ENCODE measurements at regions not wholly inside any gene's neighbourhood (a gene's known extent, or its start where the extent isn't known, plus 50 kb on each side); places are given as distances from the start of the nearest gene placed in this dataset.
"Not testable (repeated sequence)": the region's sequence is repeated elsewhere in the genome, so short reads cannot be mapped to it uniquely, and the experiment has no call there.

- H3K4me3 ChIP-seq = no peak overlapping the region
- intact Hi-C loops (cut with DNase I) = no loop called here
- no peak for TF ChIP-seq POLR2A (IDR thresholded peaks at IDR 0.05)
- TF ChIP-seq CTCF (IDR thresholded peaks at IDR 0.05) = peak; percentile 45 to 83 (median 67)
- no peak for DNase-seq
- H3K27me3 ChIP-seq = no peaks in the 10 kb centered on the region
- peaks cover 0 to 27% (median 7%) of the 10 kb centered on the region in 3 donors for H3K4me1 ChIP-seq
- no peak overlapping the region for H3K27ac ChIP-seq
- H3K9me3 ChIP-seq = peaks cover 0 to 17% (median 13%) of the 10 kb centered on the region in 3 donors
- WGBS, 2 donors = 52 to 57% methylated on average over 8 of the region's 8 CpGs
- no peaks in the 10 kb centered on the region for H3K36me3 ChIP-seq
Measured at GRCh38 chr12:14238221-14238792, 127.2 kb upstream of the ATF7IP start.

- intact Hi-C loops (cut with DNase I) = no loop called here
- peaks cover 0 to 24% (median 20%) of the 10 kb centered on the region in 3 donors for H3K9me3 ChIP-seq
- no peak for DNase-seq
- H3K36me3 ChIP-seq = no peaks in the 10 kb centered on the region
- H3K27me3 ChIP-seq = no peaks in the 10 kb centered on the region
- H3K27ac ChIP-seq = peak overlapping the region; percentile 36 to 79 (median 74)
- peak overlapping the region in 3 of 4 donors; percentile 1 to 39 (median 5) for H3K4me3 ChIP-seq
- 59 to 61% methylated on average over 11 to 13 of the region's 13 CpGs for WGBS, 2 donors
- peak in 1 of 6 experiments; percentile 31 for TF ChIP-seq CTCF (IDR thresholded peaks at IDR 0.05)
- peak in 1 of 4 donors; percentile 9 for TF ChIP-seq POLR2A (IDR thresholded peaks at IDR 0.05)
- H3K4me1 ChIP-seq = peaks cover 0 to 37% (median 7%) of the 10 kb centered on the region in 3 donors
Measured at GRCh38 chr12:14239350-14239934, 126.0 kb upstream of the ATF7IP start.

- H3K4me3 ChIP-seq = peak overlapping the region in 3 of 4 donors; percentile 1 to 39 (median 5)
- no peak for TF ChIP-seq POLR2A (IDR thresholded peaks at IDR 0.05)
- TF ChIP-seq CTCF (IDR thresholded peaks at IDR 0.05) = no peak
- WGBS, 2 donors = 23 to 47% methylated on average over 11 of the region's 11 CpGs
- no peaks in the 10 kb centered on the region for H3K27me3 ChIP-seq
- H3K9me3 ChIP-seq = peaks cover 0 to 24% (median 20%) of the 10 kb centered on the region in 3 donors
- DNase-seq = no peak
- H3K4me1 ChIP-seq = peaks cover 0 to 44% (median 7%) of the 10 kb centered on the region in 3 donors
- intact Hi-C loops (cut with DNase I) = no loop called here
- H3K27ac ChIP-seq = peak overlapping the region; percentile 72 to 79 (median 74)
- no peaks in the 10 kb centered on the region for H3K36me3 ChIP-seq
Measured at GRCh38 chr12:14239935-14240872, 125.3 kb upstream of the ATF7IP start.

GRCh38 chr12:14240873-14241220 lies 124.6 kb upstream of the ATF7IP start:
- 70 to 72% methylated on average over 4 of the region's 4 CpGs for WGBS, 2 donors
- no peak overlapping the region for H3K4me3 ChIP-seq
- TF ChIP-seq CTCF (IDR thresholded peaks at IDR 0.05) (no peak), POLR2A (IDR thresholded peaks at IDR 0.05) (no peak)
- peaks cover 0 to 28% (median 20%) of the 10 kb centered on the region in 3 donors for H3K9me3 ChIP-seq
- H3K36me3 ChIP-seq = no peaks in the 10 kb centered on the region
- peak overlapping the region in 3 of 4 donors; percentile 73 to 79 (median 75) for H3K27ac ChIP-seq
- DNase-seq = no peak
- H3K27me3 ChIP-seq = no peaks in the 10 kb centered on the region
- peaks cover 0 to 50% (median 7%) of the 10 kb centered on the region in 3 donors for H3K4me1 ChIP-seq
- intact Hi-C loops (cut with DNase I) = no loop called here

- intact Hi-C loops (cut with DNase I); H3K36me3 ChIP-seq: not testable (repeated sequence)
- WGBS, 2 donors = 83 to 92% methylated on average over 6 of the region's 6 CpGs
Measured at GRCh38 chr12:14242825-14243224, 122.7 kb upstream of the ATF7IP start.

More at GRCh38 chr12:14242825-14243224, 122.7 kb upstream of the ATF7IP start:
- H3K27ac ChIP-seq, H3K4me3 ChIP-seq, DNase-seq, H3K27me3 ChIP-seq: not testable (repeated sequence)
- H3K9me3 ChIP-seq = peaks cover 0 to 33% (median 20%) of the 10 kb centered on the region in 3 donors
- H3K4me1 ChIP-seq = peaks cover 0 to 50% (median 7%) of the 10 kb centered on the region in 3 donors

Data from esophagus squamous epithelium (tissue), 5 donors.